ENCODE measurements at regions not wholly inside any gene's neighbourhood (a gene's known extent, or its start where the extent isn't known, plus 50 kb on each side); places are given as distances from the start of the nearest gene placed in this dataset.

- H3K36me3 Mint-ChIP-seq = no peaks in the 10 kb centered on the region
- no peak for DNase-seq (ENCODE audit: extremely low spot score, unreplicated experiment)
Measured at GRCh38 chr4:34733185-34733941, 1511.0 kb downstream of the ARAP2 start.

GRCh38 chr4:34766935-34767334 lies 1477.4 kb downstream of the ARAP2 start:
- no peak for DNase-seq (ENCODE audit: extremely low spot score, unreplicated experiment)
- Mint-ChIP-seq H3K9me3 (no peaks in the 10 kb centered on the region), H3K4me1 (ENCODE audit: unreplicated experiment) (no peaks in the 10 kb centered on the region), H3K27ac (no peak overlapping the region), H3K36me3 (no peaks in the 10 kb centered on the region), H3K4me3 (no peak overlapping the region), H3K27me3 (no peaks in the 10 kb centered on the region)
- no peak for TF ChIP-seq CTCF (conservative IDR thresholded peaks at IDR 0.05)

More at GRCh38 chr4:34733185-34733941, 1511.0 kb downstream of the ARAP2 start:
- Mint-ChIP-seq H3K27ac (peak overlapping the region; percentile 5), H3K4me3 (peak overlapping the region; percentile 42), H3K27me3 (peaks cover 4% of the 10 kb centered on the region), H3K9me3 (no peaks in the 10 kb centered on the region), H3K4me1 (ENCODE audit: unreplicated experiment) (peaks cover 12% of the 10 kb centered on the region)
- TF ChIP-seq CTCF (conservative IDR thresholded peaks at IDR 0.05) = no peak

GRCh38 chr4:34767407-34767806 lies 1476.9 kb downstream of the ARAP2 start:
- no peaks in the 10 kb centered on the region for H3K36me3 Mint-ChIP-seq
- TF ChIP-seq CTCF (conservative IDR thresholded peaks at IDR 0.05) = no peak
- no peak overlapping the region for H3K4me3 Mint-ChIP-seq
- DNase-seq (ENCODE audit: extremely low spot score, unreplicated experiment) = no peak
- H3K4me1 Mint-ChIP-seq (ENCODE audit: unreplicated experiment) = no peaks in the 10 kb centered on the region
- no peaks in the 10 kb centered on the region for H3K9me3 Mint-ChIP-seq
- H3K27me3 Mint-ChIP-seq = no peaks in the 10 kb centered on the region
- no peak overlapping the region for H3K27ac Mint-ChIP-seq

- H3K27ac Mint-ChIP-seq = no peak overlapping the region
- no peaks in the 10 kb centered on the region for H3K9me3 Mint-ChIP-seq
- TF ChIP-seq CTCF (conservative IDR thresholded peaks at IDR 0.05) = no peak
- H3K4me3 Mint-ChIP-seq = no peak overlapping the region
- DNase-seq (ENCODE audit: extremely low spot score, unreplicated experiment) = no peak
- no peaks in the 10 kb centered on the region for H3K4me1 Mint-ChIP-seq (ENCODE audit: unreplicated experiment)
- no peaks in the 10 kb centered on the region for H3K36me3 Mint-ChIP-seq
- no peaks in the 10 kb centered on the region for H3K27me3 Mint-ChIP-seq
Measured at GRCh38 chr4:34771632-34772031, 1472.7 kb downstream of the ARAP2 start.

- Mint-ChIP-seq H3K9me3 (no peaks in the 10 kb centered on the region), H3K4me3 (no peak overlapping the region), H3K27me3 (no peaks in the 10 kb centered on the region), H3K27ac (no peak overlapping the region), H3K36me3 (no peaks in the 10 kb centered on the region), H3K4me1 (ENCODE audit: unreplicated experiment) (no peaks in the 10 kb centered on the region)
- TF ChIP-seq CTCF (conservative IDR thresholded peaks at IDR 0.05) = no peak
- DNase-seq (ENCODE audit: extremely low spot score, unreplicated experiment) = no peak
Measured at GRCh38 chr4:34790131-34790530, 1454.2 kb downstream of the ARAP2 start.

Data from type B pancreatic cell (in vitro differentiated cells).